LoVo (cell line): ENCODE measurements at regions not wholly inside any gene's neighbourhood (a gene's known extent, or its start where the extent isn't known, plus 50 kb on each side); places are given as distances from the start of the nearest gene placed in this dataset.
"Not testable (repeated sequence)": the region's sequence is repeated elsewhere in the genome, so short reads cannot be mapped to it uniquely, and the experiment has no call there.

Experiments
- DNase-seq: peaks from one replicate; pipeline ENCODE4 v3.0.0-alpha.2; 2016; ENCODE audit warnings: low spot score

GRCh38 chr4:135050086-135050717 lies 848.6 kb upstream of the PABPC4L start:
- DNase-seq = no peak

- no peak for DNase-seq
These were observed 831.1 kb upstream of the PABPC4L start for GRCh38 chr4:135032670-135033069.

GRCh38 chr4:135015771-135016170 lies 814.2 kb upstream of the PABPC4L start:
- DNase-seq = no peak

GRCh38 chr4:135007400-135007799 lies 805.8 kb upstream of the PABPC4L start:
- DNase-seq = no peak

GRCh38 chr4:134999169-134999568 lies 797.6 kb upstream of the PABPC4L start:
- DNase-seq = no peak

GRCh38 chr4:134961963-134962362 lies 760.4 kb upstream of the PABPC4L start:
- DNase-seq = no peak

GRCh38 chr4:134958862-134959261 lies 757.3 kb upstream of the PABPC4L start:
- no peak for DNase-seq

- DNase-seq = no peak
These were observed 753.5 kb upstream of the PABPC4L start for GRCh38 chr4:134955059-134955458.

- no peak for DNase-seq
These were observed 751.2 kb upstream of the PABPC4L start for GRCh38 chr4:134952775-134953174.

GRCh38 chr4:134952305-134952704 lies 750.7 kb upstream of the PABPC4L start:
- no peak for DNase-seq

- DNase-seq = no peak
These were observed 746.6 kb upstream of the PABPC4L start for GRCh38 chr4:134948110-134948642.

- no peak for DNase-seq
These were observed 742.5 kb upstream of the PABPC4L start for GRCh38 chr4:134944115-134944514.

GRCh38 chr4:134936014-134936413 lies 734.4 kb upstream of the PABPC4L start:
- no peak for DNase-seq

GRCh38 chr4:134935320-134935719 lies 733.7 kb upstream of the PABPC4L start:
- DNase-seq = peak; percentile 6

- DNase-seq = no peak
These were observed 732.6 kb upstream of the PABPC4L start for GRCh38 chr4:134934036-134934808.

- no peak for DNase-seq
These were observed 713.8 kb upstream of the PABPC4L start for GRCh38 chr4:134915355-134915754.

GRCh38 chr4:134914250-134914649 lies 712.7 kb upstream of the PABPC4L start:
- not testable (repeated sequence) for DNase-seq

- DNase-seq = no peak
These were observed 710.4 kb upstream of the PABPC4L start for GRCh38 chr4:134911941-134912340.

- DNase-seq = peak; percentile 18
These were observed 704.9 kb upstream of the PABPC4L start for GRCh38 chr4:134906404-134907023.

- DNase-seq = no peak
These were observed 703.5 kb upstream of the PABPC4L start for GRCh38 chr4:134905061-134905460.

GRCh38 chr4:134888156-134888555 lies 686.6 kb upstream of the PABPC4L start:
- no peak for DNase-seq

GRCh38 chr4:134885436-134885835 lies 683.8 kb upstream of the PABPC4L start:
- DNase-seq = no peak
